ENCODE measurements at regions not wholly inside any gene's neighbourhood (a gene's known extent, or its start where the extent isn't known, plus 50 kb on each side); places are given as distances from the start of the nearest gene placed in this dataset.
"Not testable (repeated sequence)": the region's sequence is repeated elsewhere in the genome, so short reads cannot be mapped to it uniquely, and the experiment has no call there.

DNA sequence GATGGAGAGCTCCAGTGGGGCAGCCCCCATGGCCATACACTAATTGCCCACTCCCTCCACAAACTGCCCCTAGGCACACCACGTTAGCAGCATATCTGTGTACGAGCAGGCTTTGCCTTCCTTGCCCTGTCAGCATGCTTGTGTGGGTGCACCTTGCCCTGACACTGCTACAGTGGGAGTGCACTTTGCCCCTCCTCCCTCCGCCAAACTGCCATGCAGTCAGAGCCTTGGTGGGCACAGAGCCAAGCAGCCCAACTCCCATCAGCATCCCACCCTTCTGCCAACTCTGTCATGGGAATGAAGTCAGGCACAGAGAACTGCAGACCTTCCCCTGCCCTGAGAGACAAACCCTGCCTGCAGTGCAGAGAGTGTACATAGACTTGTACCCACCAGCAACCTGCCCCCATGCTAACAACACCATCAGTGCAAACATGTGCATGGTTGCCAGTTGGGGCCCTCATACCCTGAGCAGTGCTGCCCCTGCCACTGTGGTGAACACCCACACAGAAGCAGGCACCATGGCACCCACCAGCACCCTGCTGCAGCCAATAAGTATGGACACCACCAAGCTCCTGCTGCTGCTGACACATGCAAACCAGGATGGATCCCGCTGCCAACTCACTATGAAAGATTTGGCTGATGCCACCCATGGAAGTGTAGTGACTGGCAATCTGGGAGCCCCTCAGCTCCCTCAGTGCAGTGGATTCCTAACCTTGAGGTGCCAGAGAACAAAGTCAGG, 1197.7 kb upstream of the CELF2 start:
- DNase-seq (ENCODE audit: low read depth in 2 of 2): no peak

GRCh38 chr10:9823268-9823930, 1194.3 kb upstream of the CELF2 start:
- DNase-seq (ENCODE audit: low read depth in 2 of 2): no peak

GRCh38 chr10:9824631-9825071, 1193.0 kb upstream of the CELF2 start:
- DNase-seq (ENCODE audit: low read depth in 2 of 2): no peak

DNA sequence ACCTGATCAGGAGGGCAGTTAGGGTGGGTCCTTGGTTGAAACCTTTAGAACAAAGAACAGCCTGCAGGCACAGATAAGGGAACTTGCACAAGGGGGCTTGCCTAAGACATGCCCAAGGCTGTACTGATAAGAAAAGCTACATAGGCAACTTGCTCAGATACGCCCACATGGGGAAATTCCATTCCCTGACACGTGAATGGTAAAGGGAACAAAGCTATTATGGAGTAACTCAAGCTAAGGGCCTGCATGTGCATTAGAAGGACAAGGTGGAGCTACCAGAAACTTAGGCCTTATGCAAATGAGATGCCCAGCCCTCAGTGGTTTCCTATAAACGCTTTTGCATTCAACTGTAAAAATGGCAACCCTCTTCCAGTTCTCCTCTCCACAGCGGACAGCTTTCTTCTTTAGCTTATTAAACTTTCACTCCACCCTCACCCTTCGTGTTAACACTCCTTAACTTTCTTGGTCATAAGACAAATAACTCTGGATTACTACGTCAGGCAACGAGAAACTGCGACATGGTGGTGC, 1192.1 kb upstream of the CELF2 start:
- DNase-seq (ENCODE audit: low read depth in 2 of 2): no peak

DNA sequence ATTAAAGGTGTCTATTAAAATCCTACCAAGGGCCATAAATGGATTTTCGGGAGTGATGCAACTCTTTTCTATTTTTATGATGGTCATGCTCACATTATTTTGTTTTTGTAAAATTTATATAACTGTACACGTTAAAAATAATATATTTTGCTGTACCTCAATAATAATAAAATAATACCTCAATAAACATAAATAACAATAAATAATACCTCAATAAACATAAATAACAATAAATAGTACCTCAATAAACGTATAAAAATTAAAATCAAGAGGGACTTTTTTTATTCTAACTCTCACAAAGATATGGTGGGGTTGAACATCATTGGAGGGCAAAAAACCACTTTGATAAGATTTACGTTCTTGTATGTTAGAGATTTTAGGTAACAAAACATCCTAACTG, 1189.6 kb upstream of the CELF2 start:
- DNase-seq (ENCODE audit: low read depth in 2 of 2): no peak

DNA sequence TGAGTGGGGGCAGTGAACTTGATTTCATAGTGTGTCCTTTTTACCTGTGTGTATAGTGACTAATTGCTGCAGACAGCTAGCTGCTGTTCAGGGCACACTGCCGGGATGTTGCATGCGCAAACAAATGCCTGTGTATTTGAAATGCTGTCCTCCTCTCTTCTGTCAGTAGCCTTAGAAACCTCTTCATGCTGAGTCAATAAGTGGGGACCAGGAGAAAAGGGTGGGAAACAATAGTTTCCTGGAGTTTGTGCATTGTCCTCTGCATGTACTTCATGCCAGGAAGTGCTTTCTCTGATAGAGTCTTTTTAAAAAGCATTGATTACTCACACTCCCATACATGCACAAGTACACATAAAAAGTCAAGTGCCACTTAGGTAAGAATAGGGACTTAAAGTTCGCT, 1183.7 kb upstream of the CELF2 start:
- DNase-seq (ENCODE audit: low read depth in 2 of 2): no peak

DNA sequence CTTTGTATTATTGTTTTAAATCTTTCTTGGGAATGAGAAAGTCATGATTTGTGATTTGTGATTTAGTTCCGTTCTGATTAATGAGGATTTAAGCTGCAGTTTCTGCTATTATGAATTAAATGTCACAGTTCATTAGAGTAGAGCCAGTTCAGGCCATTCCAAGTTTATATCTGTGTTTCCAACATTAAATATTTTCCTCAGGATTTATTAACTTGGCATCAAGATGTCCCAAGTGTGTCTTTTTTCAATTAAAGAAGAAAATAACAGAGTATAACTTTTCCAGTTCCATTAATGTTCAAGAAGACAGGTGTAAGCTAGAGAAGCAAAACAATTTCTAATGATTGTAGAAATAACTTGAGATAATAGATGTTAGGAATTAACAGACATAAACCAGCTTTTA, 1183.2 kb upstream of the CELF2 start:
- DNase-seq (ENCODE audit: low read depth in 2 of 2): no peak

- DNase-seq (ENCODE audit: low read depth in 2 of 2): no peak
These were observed 1172.6 kb upstream of the CELF2 start for GRCh38 chr10:9845075-9845474.

GRCh38 chr10:9848278-9848677, 1169.4 kb upstream of the CELF2 start:
- no peak for DNase-seq (ENCODE audit: low read depth in 2 of 2)

DNA sequence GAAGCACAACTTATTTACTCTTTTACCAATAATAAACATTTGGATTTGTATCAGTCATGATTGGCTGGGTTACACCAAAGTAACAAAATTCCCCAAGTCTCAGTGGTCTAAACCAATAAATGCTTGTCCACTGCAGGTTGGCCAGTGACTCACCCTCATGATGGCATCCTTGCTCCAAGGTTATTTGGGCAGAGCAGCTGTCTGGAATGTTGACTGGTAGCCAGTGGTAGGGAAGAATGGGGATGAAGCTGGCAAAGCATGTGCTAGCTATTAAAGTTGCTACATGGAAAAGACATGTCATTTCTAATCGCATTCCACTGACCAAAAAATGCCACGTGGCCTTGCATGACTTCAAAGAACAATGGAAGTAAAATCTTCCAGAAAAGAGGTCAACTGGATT, 1168.7 kb upstream of the CELF2 start:
- DNase-seq (ENCODE audit: low read depth in 2 of 2): no peak

DNA sequence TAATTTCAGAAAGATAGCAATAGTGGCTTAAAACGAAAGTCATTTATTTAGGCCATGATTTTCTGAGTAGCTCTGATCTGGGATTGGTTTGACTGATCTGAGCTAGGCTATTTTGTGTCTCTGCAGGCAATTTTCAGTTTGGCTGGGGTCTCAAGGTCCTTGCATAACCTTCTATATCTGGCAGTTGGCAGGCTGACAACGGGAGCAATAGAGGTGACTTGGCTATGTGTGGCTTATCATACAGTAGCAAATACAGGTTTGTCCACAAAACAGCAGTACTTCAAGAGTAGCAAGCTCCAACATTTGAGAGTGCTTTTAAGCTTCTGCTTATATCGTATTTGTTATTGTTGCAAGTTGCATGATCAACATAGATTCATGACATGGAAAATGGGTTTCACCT, 1167.3 kb upstream of the CELF2 start:
- DNase-seq (ENCODE audit: low read depth in 2 of 2): no peak

DNA sequence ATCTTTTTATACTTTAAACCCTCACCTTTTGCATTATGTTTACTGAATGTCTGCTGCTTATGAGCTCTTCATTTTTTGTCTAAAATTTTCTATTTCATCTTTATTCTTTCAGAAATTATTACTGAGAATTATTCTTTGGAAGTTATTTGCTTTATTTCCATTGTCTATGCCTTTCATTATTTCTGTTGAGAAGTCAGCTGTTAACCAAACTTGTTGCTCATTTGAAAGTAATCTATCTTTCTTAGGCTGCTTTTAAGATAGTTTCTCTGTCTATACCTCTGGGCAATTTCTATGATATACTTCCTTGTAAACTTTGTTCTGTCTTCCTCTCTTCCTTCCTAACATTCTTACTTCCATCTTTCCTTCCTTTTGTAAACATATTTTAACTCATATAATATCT, 1165.9 kb upstream of the CELF2 start:
- DNase-seq (ENCODE audit: low read depth in 2 of 2): no peak

DNA sequence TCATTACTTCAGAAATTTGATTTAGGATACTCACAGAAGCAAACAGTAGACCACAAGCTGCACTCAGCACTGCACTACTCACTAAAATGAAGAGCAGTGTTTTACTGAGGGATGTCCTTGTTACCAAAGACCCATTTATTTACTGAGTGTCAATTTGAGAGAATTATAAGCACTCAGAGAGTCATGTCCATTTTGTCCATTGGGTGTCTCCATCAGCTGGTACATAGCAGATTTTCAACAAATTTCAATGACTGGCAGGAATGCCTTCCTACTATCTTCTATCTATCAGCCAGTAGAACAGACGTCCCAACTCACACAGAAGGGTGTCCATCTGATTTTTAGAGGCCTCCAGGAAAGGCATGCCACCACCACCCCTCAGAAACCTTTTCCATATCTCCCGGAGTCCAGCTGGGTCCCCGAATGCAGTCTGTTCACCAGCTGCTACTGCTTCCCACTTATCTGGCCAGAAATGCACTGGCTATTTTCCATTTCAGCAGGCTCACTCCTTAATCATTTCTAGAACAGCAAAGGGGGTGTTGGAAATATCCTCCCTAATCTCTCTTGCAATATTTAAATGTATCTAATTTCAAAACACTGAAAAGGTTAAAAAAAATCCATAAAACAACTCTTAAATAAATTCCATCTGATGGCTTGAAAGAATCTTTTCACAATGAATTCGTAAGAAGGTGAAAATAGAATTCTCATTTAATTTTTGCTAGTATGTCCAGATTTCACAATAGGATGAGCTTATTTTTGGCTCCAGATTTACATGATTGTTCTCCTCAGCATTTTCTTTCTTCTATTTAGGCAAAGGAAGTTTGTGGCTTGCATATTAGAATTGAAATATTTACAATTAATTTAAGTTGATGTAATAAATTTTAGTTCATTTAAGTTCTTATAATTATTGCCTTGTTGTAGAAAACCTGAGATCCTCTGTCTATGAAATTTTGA, 1164.0 kb upstream of the CELF2 start:
- DNase-seq (ENCODE audit: low read depth in 2 of 2): no peak

GRCh38 chr10:9855451-9855850, 1162.2 kb upstream of the CELF2 start:
- not testable (repeated sequence) for DNase-seq (ENCODE audit: low read depth in 2 of 2)

DNA sequence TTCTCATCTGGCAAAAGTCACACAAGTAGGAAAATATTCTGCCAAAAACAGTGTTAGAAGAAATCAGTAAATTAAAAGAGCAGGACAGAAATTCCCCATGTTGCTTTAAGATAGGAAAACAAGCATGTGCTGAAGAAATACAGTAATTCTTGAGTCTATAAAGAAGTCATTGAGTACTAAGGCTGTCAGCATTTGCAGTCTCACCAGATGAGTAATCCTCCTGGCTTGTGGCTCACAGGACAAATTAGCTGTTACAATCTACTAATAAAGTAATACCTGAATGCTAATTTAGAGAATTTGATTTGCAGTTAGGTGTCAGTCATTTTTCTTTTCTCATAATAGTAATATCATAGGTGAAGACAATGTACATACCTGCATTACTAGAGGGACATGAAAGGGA, 1158.9 kb upstream of the CELF2 start:
- no peak for DNase-seq (ENCODE audit: low read depth in 2 of 2)

DNA sequence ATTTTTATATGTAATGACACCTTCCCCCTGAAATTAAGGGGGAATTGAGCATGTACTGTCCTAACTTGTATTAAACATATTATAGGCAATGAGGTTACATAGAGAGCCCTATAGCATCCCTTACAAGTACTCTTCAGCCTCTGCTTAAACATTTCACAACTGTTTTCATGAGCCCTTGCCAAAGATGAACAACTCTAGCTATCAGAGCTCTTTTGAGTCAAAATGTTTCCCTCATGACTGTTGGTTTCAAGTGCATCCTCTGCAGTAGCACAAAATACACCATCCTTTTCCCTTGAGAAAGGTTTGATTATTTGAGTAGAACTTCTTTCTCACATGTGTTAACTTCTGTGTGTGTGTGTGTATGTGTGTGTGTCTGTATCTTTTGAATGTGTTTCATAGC, 1157.6 kb upstream of the CELF2 start:
- DNase-seq (ENCODE audit: low read depth in 2 of 2): no peak

GRCh38 chr10:9863559-9864121, 1154.0 kb upstream of the CELF2 start:
- DNase-seq (ENCODE audit: low read depth in 2 of 2): no peak

DNA sequence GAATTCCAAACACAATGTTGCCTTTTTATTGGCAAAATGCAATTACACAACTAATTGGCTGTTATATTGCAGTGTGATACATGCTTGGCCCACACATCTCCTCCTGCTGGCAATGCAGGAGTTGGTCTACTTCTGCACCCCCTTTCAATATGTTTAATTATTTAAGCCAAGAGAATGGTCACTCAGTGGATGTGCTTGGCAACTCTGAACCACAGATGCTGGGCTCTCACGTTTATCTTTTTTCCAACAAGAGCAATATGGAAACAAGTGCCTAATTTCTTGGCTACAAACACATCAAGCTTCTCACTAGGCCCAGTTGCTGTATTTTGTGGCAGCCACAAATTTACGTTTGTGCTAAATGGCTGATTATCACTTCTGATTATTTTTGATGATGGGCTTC, 1149.2 kb upstream of the CELF2 start:
- no peak for DNase-seq (ENCODE audit: low read depth in 2 of 2)

DNA sequence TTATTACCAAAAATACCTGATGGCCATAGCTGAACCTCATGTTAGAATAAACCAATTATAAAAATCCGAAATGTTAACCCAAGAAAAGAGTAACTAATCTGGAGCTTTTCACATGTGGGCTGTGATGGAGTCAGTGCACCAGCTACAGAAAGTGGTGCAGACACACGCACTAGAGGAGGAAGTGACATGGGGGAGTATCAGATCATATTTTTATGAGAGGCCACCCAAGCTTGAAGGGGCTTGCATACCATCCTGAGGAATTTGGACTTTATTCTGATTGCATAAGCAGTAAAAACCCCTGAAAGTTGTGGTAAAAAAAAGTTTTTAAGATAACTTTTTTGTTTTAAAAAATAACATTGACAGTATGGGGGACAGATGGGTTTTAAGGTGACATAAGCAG, 1148.5 kb upstream of the CELF2 start:
- no peak for DNase-seq (ENCODE audit: low read depth in 2 of 2)

GRCh38 chr10:9869606-9870176, 1148.0 kb upstream of the CELF2 start:
- DNase-seq (ENCODE audit: low read depth in 2 of 2): no peak

DNA sequence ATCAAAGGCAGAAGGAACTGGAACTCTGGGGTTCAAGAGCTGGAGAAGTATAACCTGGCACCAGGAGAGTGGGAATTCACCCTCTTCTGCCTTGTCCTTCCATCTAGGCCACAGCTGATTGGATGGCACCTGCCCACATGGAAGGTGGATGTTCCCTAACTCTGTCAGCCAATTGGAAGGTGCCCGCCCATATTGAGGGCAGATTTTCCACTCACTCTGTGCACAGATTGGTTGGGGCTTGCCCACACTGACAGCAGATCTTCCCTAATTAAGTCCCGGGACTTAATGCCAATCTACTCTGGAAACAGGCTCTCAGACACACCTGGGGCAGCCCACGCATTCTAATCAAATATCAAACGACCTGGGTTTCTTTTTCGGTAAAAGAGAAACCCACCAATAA, 1142.3 kb upstream of the CELF2 start:
- no peak for DNase-seq (ENCODE audit: low read depth in 2 of 2)
